RWPE1 (cell line): ENCODE measurements at regions not wholly inside any gene's neighbourhood (a gene's known extent, or its start where the extent isn't known, plus 50 kb on each side); places are given as distances from the start of the nearest gene placed in this dataset.

Source experiments
- CTCF ChIA-PET: fragments of 350-600 bp; sonication (Branson Sonifier 250); formaldehyde crosslinking; extraction: SDS; loops from one replicate; lab custom pipeline; 2021; lab: Yijun Ruan, JAX
- POLR2A ChIA-PET: fragments of 400-600 bp; formaldehyde crosslinking; extraction: SDS; loops from one replicate; lab custom pipeline; 2020; ENCODE audit warnings: antibody characterized with exemption; ENCODE audit not compliant: low non-redundant PET; lab: Yijun Ruan, JAX
- DNase-seq: peaks from one replicate; pipeline ENCODE4 v3.0.0; 2012; ENCODE audit warnings: low spot score
- H3K27ac ChIP-seq: fragments of 450-650 bp; 2 replicates; pipeline ENCODE4 v1.5.1; 2017
- CTCF ChIP-seq: fragments of 450-650 bp; conservative IDR thresholded peaks from 2 replicates; pipeline ENCODE4 v1.5.1; 2017; ENCODE audit warnings: low read depth, mild to moderate bottlenecking

GRCh38 chr2:189960346-189960745 is 102.2 kb downstream of the MSTN start:
- ChIA-PET CTCF (interaction anchor here (0.6 kb wide), 1 partner anchor 117 kb away, joined by 3 read pairs; no protein-coding TSS in a partner anchor), POLR2A (no interaction called here)
- no peak for DNase-seq
- TF ChIP-seq CTCF, result no peak
- no peak overlapping the region for H3K27ac ChIP-seq

- H3K27ac ChIP-seq, result no peak overlapping the region
- DNase-seq, result no peak
- POLR2A ChIA-PET, result no interaction called here
- no peak for TF ChIP-seq CTCF
- CTCF ChIA-PET, result interaction anchor here (0.6 kb wide), 1 partner anchor 118 kb away, joined by 3 read pairs; no protein-coding TSS in a partner anchor
Measured at GRCh38 chr2:189959450-189959849, 103.1 kb downstream of the MSTN start.

GRCh38 chr2:189954989-189955388 is 107.5 kb downstream of the MSTN start:
- TF ChIP-seq CTCF, result no peak
- ChIA-PET CTCF (no interaction called here), POLR2A (no interaction called here)
- H3K27ac ChIP-seq, result no peak overlapping the region
- no peak for DNase-seq

GRCh38 chr2:189952536-189953109 is 109.9 kb downstream of the MSTN start:
- no peak overlapping the region for H3K27ac ChIP-seq
- CTCF ChIA-PET, result no interaction called here
- no peak for DNase-seq
- no peak for TF ChIP-seq CTCF
- POLR2A ChIA-PET, result no interaction called here

GRCh38 chr2:189951791-189952535 is 110.6 kb downstream of the MSTN start:
- ChIA-PET CTCF (interaction anchor here (0.5 kb wide), 1 partner anchor 171 kb away, joined by 4 read pairs; no protein-coding TSS in a partner anchor), POLR2A (no interaction called here)
- no peak for TF ChIP-seq CTCF
- DNase-seq, result no peak
- H3K27ac ChIP-seq, result no peak overlapping the region

GRCh38 chr2:189943009-189943408 is 119.5 kb downstream of the MSTN start:
- ChIA-PET POLR2A (no interaction called here), CTCF (no interaction called here)
- no peak for TF ChIP-seq CTCF
- DNase-seq, result no peak
- H3K27ac ChIP-seq, result no peak overlapping the region
